ENCODE measurements at regions not wholly inside any gene's neighbourhood (a gene's known extent, or its start where the extent isn't known, plus 50 kb on each side); places are given as distances from the start of the nearest gene placed in this dataset.

GRCh38 chr2:211045025-211045424 lies 488.6 kb downstream of the CPS1 start:
- no peak for TF ChIP-seq CTCF (IDR thresholded peaks at IDR 0.05; ENCODE audit: insufficient read depth, low read length)
- no peak for DNase-seq (ENCODE audit: low read depth)
- H3K4me3 ChIP-seq (ENCODE audit: low read depth, low read length): no peak overlapping the region

- no peak for TF ChIP-seq CTCF (IDR thresholded peaks at IDR 0.05; ENCODE audit: insufficient read depth, low read length)
- H3K4me3 ChIP-seq (ENCODE audit: low read depth, low read length): no peak overlapping the region
- DNase-seq (ENCODE audit: low read depth): no peak
These were observed 493.1 kb downstream of the CPS1 start for GRCh38 chr2:211049321-211050018.

DNA sequence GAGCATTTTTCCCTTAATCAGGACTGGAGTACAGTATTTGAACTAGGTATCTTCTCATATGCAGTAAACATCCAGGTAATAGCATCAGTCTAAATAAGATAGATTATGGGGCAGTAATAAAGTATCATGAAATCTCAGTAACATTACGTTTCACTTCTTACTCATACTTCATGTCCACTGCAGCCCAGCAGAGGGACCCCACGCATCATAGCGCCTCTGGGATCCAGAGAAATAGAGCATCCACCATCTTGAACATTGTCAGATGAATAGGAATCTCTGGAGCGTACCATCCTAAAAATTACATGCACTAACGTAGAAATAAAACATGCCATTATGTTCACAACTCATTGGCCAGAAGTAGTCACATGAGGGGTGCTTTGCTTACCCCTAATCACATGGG lies 499.0 kb downstream of the CPS1 start:
- DNase-seq (ENCODE audit: low read depth): peak; percentile 26

GRCh38 chr2:211061612-211062296 lies 505.4 kb downstream of the CPS1 start:
- no peak for DNase-seq (ENCODE audit: low read depth)
- TF ChIP-seq CTCF (IDR thresholded peaks at IDR 0.05; ENCODE audit: insufficient read depth, low read length): no peak
- H3K4me3 ChIP-seq (ENCODE audit: low read depth, low read length): no peak overlapping the region

More for the DNA sequence above, 499.0 kb downstream of the CPS1 start:
- no peak overlapping the region for H3K4me3 ChIP-seq (ENCODE audit: low read depth, low read length)
- TF ChIP-seq CTCF (IDR thresholded peaks at IDR 0.05; ENCODE audit: insufficient read depth, low read length): peak; percentile 55

- DNase-seq (ENCODE audit: low read depth): no peak
- no peak overlapping the region for H3K4me3 ChIP-seq (ENCODE audit: low read depth, low read length)
- no peak for TF ChIP-seq CTCF (IDR thresholded peaks at IDR 0.05; ENCODE audit: insufficient read depth, low read length)
These were observed 505.9 kb downstream of the CPS1 start for GRCh38 chr2:211062297-211062612.

DNA sequence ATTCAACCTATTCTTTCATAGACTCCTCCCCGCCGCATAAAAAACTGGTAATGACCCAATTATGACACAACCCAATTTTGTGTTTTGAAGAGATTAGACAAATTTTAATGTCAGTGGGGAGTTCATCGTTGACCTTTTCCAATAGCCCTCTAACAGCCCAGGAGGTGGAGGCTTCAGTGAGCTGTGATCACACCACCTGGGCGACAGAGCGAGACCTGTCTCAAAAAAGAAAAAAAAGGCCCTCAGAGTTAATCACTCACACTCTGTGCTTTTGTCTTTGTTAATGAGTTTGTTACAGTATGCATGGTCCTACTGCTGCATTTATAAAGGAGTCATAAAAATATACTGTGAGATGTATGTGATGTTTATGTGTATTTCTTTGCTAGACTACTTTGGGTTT lies 510.6 kb downstream of the CPS1 start:
- TF ChIP-seq CTCF (IDR thresholded peaks at IDR 0.05; ENCODE audit: insufficient read depth, low read length): no peak
- no peak overlapping the region for H3K4me3 ChIP-seq (ENCODE audit: low read depth, low read length)
- no peak for DNase-seq (ENCODE audit: low read depth)
